ENCODE measurements at regions not wholly inside any gene's neighbourhood (a gene's known extent, or its start where the extent isn't known, plus 50 kb on each side); places are given as distances from the start of the nearest gene placed in this dataset.
A peak's percentile ranks its signal among the peaks of the same experiment; 100 is the strongest.
"Not testable (repeated sequence)": the region's sequence is repeated elsewhere in the genome, so short reads cannot be mapped to it uniquely, and the experiment has no call there.

DNA sequence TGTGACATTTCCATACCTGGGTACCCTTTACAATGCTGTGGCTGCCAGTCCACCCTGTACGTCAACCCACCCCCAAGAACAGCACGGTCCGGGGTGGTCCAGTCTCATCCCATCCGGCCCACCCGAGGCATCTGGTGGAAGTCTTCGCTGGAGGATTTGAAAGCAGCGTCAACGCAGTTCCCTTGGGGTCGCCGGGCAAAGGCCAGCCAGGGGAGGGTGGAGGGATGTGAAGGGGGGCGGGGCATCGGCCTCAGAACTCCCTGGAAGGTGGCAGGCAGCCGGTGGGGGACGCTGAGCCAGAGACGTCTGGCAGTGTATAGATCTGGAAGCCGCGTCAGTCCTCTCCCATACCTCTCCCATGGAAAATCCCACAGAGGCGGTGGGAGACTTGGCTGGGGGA is 1944.0 kb upstream of the DEFB115 start:
- in situ Hi-C loops (cut with HindIII; ENCODE audit: low pct_unique_long_range_greater_than_20kb, low sequenced_read_pairs): no loop called here
- TF ChIP-seq JUND (IDR thresholded peaks at IDR 0.05; ENCODE audit: low read depth): no peak
- DNase-seq (ENCODE audit: low read depth in 1 of 2, low spot score in 1 of 2): no peak

DNA sequence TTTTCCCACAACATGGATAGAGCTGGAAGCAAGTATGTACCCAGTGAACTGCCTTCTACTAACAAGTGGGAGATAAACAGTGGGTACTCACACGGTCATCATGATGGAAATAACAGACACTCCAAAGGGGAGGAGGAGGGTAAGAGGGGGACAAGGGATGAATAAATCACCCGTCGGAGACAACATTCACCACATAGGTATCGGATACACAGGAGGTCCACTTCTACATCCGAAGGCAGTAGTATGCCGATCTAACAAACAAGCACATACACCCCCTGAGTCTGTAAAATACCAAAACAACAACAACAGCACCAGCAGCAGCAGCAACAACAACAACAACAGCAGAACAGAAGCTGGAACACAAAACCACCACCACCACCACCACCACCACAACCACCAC is 1943.2 kb upstream of the DEFB115 start:
- TF ChIP-seq JUND (IDR thresholded peaks at IDR 0.05; ENCODE audit: low read depth): no peak
- DNase-seq (ENCODE audit: low read depth in 1 of 2, low spot score in 1 of 2): no peak
- in situ Hi-C loops (cut with HindIII; ENCODE audit: low pct_unique_long_range_greater_than_20kb, low sequenced_read_pairs): no loop called here

GRCh38 chr20:29318871-29319461 is 1938.5 kb upstream of the DEFB115 start:
- in situ Hi-C loops (cut with HindIII; ENCODE audit: low pct_unique_long_range_greater_than_20kb, low sequenced_read_pairs): no loop called here
- DNase-seq (ENCODE audit: low read depth in 1 of 2, low spot score in 1 of 2): peak in 1 of 2 experiments; percentile 46
- no peak for TF ChIP-seq JUND (IDR thresholded peaks at IDR 0.05; ENCODE audit: low read depth)

DNA sequence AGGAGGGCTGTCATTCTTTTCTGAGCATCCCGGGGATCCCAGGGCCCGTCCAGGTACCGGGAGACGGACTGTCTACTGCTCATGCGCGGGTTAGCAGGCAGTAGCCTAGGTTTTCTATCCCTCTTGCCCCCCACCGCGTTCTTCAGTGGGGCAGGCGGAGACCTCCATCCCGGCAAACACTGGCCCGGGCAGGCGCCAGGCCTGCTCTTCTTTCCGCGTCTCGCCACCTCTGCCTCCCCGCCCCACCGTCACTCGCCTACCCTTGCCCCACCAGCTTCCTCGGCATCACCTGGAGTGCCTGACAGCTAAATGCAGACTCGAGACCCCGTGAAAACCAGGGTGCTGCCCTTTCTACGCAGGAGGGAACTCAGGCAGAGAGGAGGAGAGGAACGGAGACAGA is 1937.7 kb upstream of the DEFB115 start:
- DNase-seq (ENCODE audit: low read depth in 1 of 2, low spot score in 1 of 2): no peak
- in situ Hi-C loops (cut with HindIII; ENCODE audit: low pct_unique_long_range_greater_than_20kb, low sequenced_read_pairs): no loop called here

DNA sequence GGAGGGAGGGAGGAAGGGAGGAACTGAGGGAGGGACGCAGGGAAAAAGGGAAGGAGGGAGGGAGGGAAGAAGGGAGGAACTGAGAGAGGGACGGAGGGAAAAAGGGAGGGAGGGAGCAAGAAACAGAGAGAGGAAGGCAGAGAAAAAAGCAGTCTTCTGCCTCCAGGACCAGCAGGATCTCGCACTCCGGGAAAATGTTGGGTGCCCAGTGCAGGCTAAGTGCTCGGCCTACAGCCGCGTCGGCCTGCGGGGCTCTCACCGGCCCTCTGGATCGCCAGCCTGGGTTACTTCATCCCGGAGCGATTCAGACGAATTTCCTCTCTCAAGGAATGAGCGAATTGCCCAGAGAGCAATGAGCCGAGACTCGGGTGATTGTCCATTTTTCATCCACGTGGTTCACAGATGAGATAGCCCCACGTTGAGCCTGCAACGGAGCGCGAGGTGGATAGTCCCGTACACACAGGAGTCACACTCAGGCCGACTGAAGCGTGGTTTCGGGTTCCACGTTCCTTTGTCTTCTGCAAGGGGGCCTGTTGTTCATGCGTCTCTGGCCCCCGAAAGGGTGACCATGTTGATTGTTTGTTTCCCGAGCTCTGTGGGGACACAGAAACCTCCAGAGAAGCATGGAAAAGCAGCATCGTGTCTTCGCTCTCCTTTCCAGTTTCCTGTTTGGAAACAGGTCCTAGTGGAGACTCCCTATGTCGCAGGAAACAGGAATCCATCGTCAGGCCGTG is 1937.1 kb upstream of the DEFB115 start:
- in situ Hi-C loops (cut with HindIII; ENCODE audit: low pct_unique_long_range_greater_than_20kb, low sequenced_read_pairs); DNase-seq (ENCODE audit: low read depth in 1 of 2, low spot score in 1 of 2): not testable (repeated sequence)

More for the DNA sequence above, 1937.7 kb upstream of the DEFB115 start:
- no peak for TF ChIP-seq JUND (IDR thresholded peaks at IDR 0.05; ENCODE audit: low read depth)

- in situ Hi-C loops (cut with HindIII; ENCODE audit: low pct_unique_long_range_greater_than_20kb, low sequenced_read_pairs); DNase-seq (ENCODE audit: low read depth in 1 of 2, low spot score in 1 of 2): not testable (repeated sequence)
Observed at GRCh38 chr20:29323631-29324515, 1933.6 kb upstream of the DEFB115 start.

GRCh38 chr20:29324516-29325303 is 1932.8 kb upstream of the DEFB115 start:
- DNase-seq (ENCODE audit: low read depth in 1 of 2, low spot score in 1 of 2); in situ Hi-C loops (cut with HindIII; ENCODE audit: low pct_unique_long_range_greater_than_20kb, low sequenced_read_pairs): not testable (repeated sequence)

GRCh38 chr20:29325304-29325640 is 1932.2 kb upstream of the DEFB115 start:
- DNase-seq (ENCODE audit: low read depth in 1 of 2, low spot score in 1 of 2): no peak
- TF ChIP-seq JUND (IDR thresholded peaks at IDR 0.05; ENCODE audit: low read depth): no peak
- in situ Hi-C loops (cut with HindIII; ENCODE audit: low pct_unique_long_range_greater_than_20kb, low sequenced_read_pairs): no loop called here

- DNase-seq (ENCODE audit: low read depth in 1 of 2, low spot score in 1 of 2); in situ Hi-C loops (cut with HindIII; ENCODE audit: low pct_unique_long_range_greater_than_20kb, low sequenced_read_pairs): not testable (repeated sequence)
Observed at GRCh38 chr20:29325781-29326180, 1931.7 kb upstream of the DEFB115 start.

DNA sequence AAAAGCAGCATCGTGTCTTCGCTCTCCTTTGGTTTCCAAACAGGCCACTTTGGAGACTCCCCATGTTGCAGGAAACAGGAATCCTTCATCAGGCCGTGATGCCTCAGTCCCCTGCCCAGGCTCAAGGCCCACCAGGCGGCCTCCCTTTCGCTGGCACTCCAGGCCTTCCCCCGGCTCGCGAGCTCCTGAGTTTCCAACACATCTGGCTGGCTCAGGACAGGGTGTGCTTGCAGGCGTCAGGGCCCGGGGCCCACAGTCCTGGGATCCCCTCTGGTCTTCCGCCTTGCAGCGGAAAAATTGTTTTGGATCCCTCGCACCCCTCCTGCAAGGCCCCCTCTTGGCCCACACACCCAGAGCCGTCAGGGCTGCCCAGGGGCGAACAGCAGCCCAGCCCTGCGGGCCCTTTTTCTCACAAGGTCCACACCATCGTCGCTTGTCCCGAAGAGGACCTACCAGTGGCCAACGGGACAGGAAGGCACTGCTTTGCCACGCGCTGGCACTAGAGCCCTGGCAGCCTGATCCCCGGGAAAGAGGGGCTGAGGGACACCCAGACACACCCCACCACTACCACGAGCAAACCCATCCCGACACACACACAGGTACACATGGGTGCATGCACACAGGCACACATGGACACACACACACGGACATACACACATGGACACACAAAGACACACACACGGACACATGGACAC is 1930.9 kb upstream of the DEFB115 start:
- in situ Hi-C loops (cut with HindIII; ENCODE audit: low pct_unique_long_range_greater_than_20kb, low sequenced_read_pairs): no loop called here

GRCh38 chr20:29327600-29328420 is 1929.7 kb upstream of the DEFB115 start:
- DNase-seq (ENCODE audit: low read depth in 1 of 2, low spot score in 1 of 2): peak; percentile 37 to 88
- in situ Hi-C loops (cut with HindIII; ENCODE audit: low pct_unique_long_range_greater_than_20kb, low sequenced_read_pairs): not testable (repeated sequence)

More for the DNA sequence above, 1930.9 kb upstream of the DEFB115 start:
- no peak for DNase-seq (ENCODE audit: low read depth in 1 of 2, low spot score in 1 of 2)
- no peak for TF ChIP-seq JUND (IDR thresholded peaks at IDR 0.05; ENCODE audit: low read depth)

GRCh38 chr20:29330429-29331115 is 1926.9 kb upstream of the DEFB115 start:
- in situ Hi-C loops (cut with HindIII; ENCODE audit: low pct_unique_long_range_greater_than_20kb, low sequenced_read_pairs); DNase-seq (ENCODE audit: low read depth in 1 of 2, low spot score in 1 of 2): not testable (repeated sequence)
